Vagina (tissue), 2 donors: ENCODE measurements at regions not wholly inside any gene's neighbourhood (a gene's known extent, or its start where the extent isn't known, plus 50 kb on each side); places are given as distances from the start of the nearest gene placed in this dataset.
A peak's percentile ranks its signal among the peaks of the same experiment; 100 is the strongest.

Source experiments
- POLR2AphosphoS5 ChIP-seq, 2 donors: sonication (generic); formaldehyde crosslinking; IDR thresholded peaks; one replicate each; pipeline ENCODE4 v1.9.0; 2017; ENCODE audit warnings: antibody characterized with exemption in 2 of 2, mild to moderate bottlenecking in 2 of 2, low read depth in 1 of 2; ENCODE audit not compliant: insufficient read depth in 1 of 2
- TF ChIP-seq, protein P1 (sequence below), 3 experiments: fragments of 450-650 bp in 2 of 3; fragments of 200-600 bp in 1 of 3; sonication (generic) in 1 of 3; IDR thresholded peaks; one replicate each; pipeline ENCODE4 v1.5.1; 2017 to 2019; ENCODE audit warnings: antibody characterized with exemption in 3 of 3, mild to moderate bottlenecking in 2 of 3, moderate library complexity in 2 of 3

DNA sequence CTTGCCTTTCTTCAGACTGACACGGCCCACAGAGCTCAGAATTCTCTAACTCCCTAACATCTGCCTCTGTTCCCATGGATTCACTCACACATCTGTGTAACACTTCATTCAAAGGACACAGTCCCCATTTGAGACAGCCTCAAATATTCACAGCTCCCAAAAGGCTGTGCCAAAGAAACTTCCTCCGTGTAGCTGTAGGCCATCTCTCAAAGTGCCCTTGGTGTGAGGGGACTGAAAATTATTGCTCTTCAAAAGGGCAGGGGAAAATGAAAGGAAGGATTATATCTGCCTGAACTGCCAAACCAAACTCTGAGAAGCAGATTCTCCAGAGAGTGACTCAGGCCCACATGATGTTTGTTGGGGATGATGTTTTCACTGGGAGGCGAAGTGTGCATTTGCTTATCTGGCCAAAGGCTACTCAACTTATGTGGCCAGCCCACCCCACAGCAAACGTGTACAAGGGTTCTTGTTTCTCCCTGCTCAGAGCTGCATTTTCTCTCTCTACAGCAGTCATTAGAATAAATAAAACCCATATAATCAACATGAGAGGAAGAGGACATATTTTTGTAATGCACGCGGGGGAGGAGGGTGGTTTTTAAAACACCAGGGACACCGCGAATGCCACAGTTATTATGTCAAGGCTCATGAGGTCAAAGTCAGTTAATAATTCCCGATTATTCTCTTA is 302.4 kb upstream of the NFE2L3 start:
- peak in 1 of 2 donors; percentile 87 for TF ChIP-seq POLR2AphosphoS5 (IDR thresholded peaks at IDR 0.05; ENCODE audit: insufficient read depth in 1 of 2, low read depth in 1 of 2)
- TF ChIP-seq, protein P1, sequence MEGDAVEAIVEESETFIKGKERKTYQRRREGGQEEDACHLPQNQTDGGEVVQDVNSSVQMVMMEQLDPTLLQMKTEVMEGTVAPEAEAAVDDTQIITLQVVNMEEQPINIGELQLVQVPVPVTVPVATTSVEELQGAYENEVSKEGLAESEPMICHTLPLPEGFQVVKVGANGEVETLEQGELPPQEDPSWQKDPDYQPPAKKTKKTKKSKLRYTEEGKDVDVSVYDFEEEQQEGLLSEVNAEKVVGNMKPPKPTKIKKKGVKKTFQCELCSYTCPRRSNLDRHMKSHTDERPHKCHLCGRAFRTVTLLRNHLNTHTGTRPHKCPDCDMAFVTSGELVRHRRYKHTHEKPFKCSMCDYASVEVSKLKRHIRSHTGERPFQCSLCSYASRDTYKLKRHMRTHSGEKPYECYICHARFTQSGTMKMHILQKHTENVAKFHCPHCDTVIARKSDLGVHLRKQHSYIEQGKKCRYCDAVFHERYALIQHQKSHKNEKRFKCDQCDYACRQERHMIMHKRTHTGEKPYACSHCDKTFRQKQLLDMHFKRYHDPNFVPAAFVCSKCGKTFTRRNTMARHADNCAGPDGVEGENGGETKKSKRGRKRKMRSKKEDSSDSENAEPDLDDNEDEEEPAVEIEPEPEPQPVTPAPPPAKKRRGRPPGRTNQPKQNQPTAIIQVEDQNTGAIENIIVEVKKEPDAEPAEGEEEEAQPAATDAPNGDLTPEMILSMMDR (IDR thresholded peaks at IDR 0.05) = no peak
